Sigmoid colon (tissue), 4 donors: ENCODE measurements at regions not wholly inside any gene's neighbourhood (a gene's known extent, or its start where the extent isn't known, plus 50 kb on each side); places are given as distances from the start of the nearest gene placed in this dataset.

ENCODE experiments used
- CTCF ChIP-seq, 4 experiments: fragments of 450-650 bp in 3 of 4; fragments of 200-600 bp in 1 of 4; IDR thresholded peaks; one replicate each; pipeline ENCODE4 v1.5.1; 2016 to 2019; ENCODE audit warnings: antibody characterized with exemption in 4 of 4, mild to moderate bottlenecking in 3 of 4, moderate library complexity in 2 of 4
- EP300 ChIP-seq, 4 donors: sonication (generic); formaldehyde crosslinking; IDR thresholded peaks; one replicate each; pipeline ENCODE4 v1.6.1; 2017; ENCODE audit warnings: antibody characterized with exemption in 4 of 4
- POLR2A ChIP-seq, 2 donors: fragments of 450-650 bp; IDR thresholded peaks; one replicate each; pipeline ENCODE4 v1.6.1; 2016; ENCODE audit warnings: antibody characterized with exemption in 2 of 2, mild to moderate bottlenecking in 2 of 2, moderate library complexity in 2 of 2

- no peak for TF ChIP-seq CTCF (IDR thresholded peaks at IDR 0.05)
- no peak for TF ChIP-seq EP300 (IDR thresholded peaks at IDR 0.05)
- no peak for TF ChIP-seq POLR2A (IDR thresholded peaks at IDR 0.05)
These were observed 418.4 kb upstream of the RARB start for GRCh38 chr3:25009665-25010064.
